GM21786 (cell line): ENCODE measurements at regions not wholly inside any gene's neighbourhood (a gene's known extent, or its start where the extent isn't known, plus 50 kb on each side); places are given as distances from the start of the nearest gene placed in this dataset.
A peak's percentile ranks its signal among the peaks of the same experiment; 100 is the strongest.

Source experiments
- ATAC-seq: cut with Tn5 transposase; IDR thresholded peaks from one replicate; pipeline ENCODE4 v1.9.1; 2021; ENCODE audit not compliant: unreplicated experiment

DNA sequence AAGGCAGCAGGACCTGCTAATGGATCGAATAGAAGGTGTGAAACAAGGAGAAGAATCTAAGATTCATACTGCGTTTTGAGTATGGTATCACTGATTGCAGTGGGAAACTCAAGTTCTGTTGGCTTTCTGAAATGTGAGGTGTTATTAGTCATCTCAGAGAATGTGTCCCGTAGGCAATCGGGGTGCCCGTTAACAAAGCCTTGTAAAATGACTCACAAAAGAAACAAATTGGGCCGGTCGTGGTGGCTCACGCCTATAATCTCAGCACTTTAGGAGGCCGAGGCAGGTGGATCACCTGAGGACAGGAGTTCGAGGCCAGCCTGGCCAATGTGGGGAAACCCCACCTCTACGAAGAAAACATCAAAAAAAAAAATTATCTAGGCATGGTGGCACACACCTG is 118.2 kb upstream of the C7orf33 start:
- no peak for ATAC-seq

DNA sequence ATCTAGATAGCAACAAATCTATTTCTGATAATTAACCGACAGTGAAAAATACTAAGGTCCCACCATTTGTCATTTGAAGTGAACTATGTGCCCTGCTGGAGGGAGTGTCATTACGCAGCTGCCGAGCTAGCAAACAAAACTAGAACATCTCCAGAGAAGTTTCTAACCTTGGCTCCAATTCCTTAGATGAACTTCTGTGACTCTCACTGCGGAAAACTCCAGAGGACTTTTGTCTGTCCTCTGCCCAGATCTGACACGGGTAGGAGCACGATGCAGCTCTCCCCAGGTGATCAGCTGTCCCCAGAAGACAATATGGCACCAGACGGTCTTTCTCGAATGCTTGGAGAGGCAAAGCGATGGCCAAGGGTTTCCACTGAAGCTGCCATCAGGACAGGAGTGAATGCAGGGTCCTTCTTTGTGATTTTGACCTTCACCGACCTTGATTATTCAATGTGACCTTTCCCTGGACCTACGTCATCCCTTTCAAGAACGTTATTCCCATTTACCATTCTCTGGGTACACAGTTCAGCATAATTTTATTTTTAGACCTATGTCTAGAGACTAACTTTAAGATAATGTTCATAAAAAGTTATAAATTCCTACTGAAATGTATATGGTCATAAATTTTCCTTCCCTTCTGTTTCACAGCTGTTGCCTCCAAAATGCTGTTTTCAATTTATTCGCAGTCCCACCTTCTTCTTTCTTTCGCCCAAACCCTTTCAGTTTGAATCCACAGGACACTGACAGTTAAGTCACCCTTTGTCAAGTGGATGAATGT is 116.7 kb upstream of the C7orf33 start:
- no peak for ATAC-seq

GRCh38 chr7:148474481-148475025 is 116.0 kb upstream of the C7orf33 start:
- ATAC-seq, result no peak

DNA sequence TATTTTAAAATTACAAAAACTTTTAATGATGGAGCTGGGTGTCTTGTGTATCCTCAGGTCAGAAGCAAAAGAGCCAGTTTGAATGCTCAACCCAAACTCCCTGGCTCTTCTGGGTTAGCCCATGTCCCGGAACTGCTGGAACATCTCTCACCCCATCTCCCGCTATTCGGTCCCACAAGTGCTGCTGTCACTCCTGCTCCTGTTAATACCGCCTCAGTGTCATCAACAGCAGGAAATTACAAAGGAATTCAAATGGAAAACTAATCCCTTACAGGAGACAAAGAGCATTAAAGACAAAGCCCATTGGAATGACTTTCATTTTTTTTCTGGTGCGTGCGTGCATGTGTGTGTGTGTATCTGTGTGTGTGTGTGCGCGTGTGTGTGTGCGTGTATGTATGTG is 112.0 kb upstream of the C7orf33 start:
- no peak for ATAC-seq

DNA sequence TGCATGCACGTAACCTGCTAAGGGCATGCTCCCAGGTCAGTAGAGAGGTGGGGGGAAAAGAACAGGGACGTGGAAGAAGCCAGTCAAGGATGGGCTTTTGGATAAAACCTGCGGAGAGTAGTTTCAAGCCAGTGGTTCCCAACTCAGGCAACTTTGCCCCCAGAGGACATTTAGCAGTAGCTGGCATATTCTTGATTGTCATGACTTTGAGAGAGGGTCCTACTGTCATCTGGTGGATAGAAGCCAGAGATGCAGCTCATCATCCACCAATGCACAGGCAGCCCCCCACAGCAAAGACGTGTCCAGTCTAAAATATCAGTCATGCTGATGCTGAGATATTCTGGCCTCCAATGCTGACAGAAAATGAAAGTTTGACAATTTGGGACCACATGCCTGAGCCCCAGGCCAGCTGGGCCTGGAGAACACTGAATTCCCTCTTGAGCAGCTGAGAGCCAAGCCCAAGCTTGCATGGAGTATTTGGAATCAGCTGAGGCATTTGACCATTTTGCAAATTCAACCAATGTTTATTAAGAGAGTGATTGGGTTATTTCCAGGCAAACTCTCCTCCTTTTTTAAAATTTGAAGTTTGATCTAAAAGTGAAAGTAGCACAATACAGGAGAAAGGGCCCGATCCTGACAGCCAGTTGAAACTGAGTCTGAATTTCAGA is 110.0 kb upstream of the C7orf33 start:
- no peak for ATAC-seq

DNA sequence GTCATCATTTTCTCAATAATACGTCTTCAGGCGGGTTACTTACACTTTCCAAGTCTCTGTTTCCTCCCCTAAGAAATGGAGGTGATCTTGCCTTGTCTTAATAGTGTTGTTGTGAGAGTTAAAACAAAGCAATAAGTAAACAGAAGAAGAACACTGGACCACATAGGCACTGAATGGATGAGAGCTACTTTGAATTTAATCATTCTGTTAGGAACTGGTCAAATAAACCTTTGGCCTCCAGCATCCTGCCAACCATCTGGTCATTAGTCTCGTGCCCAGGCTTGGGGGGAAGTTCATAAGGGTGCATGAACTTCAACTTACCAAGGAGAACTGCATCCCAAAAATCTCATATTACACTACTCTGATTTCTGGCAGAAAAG is 109.4 kb upstream of the C7orf33 start:
- no peak for ATAC-seq

DNA sequence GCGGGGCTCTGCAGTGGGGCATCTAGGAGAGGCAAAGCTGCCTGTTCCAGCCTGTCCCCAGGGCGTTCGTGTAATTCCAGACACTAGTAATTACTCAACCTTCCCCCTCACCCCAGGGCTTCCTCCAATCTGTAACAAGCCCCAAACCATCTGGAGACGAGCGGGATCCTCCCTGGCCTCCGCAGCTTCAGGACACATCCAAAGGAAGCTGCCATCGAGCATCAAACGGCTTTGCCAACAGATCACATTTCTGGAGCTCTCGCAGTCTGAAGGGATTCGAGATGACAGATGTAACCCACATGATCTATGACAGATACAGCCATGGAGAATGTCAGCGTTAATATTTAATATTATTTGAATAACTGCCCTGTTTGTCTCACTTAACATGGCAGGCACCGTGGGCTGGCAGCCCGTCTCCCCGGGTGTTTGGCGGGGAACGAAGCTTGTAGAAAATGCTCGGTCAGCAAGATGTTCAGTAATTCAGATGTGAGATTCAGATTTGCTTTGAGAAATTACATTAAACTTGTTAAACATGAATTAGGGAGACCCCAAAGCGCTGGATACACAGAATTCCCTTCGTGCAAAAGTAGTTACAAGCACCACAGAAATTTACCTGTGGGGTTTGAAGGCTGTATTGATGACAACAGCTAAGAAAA is 108.5 kb upstream of the C7orf33 start:
- ATAC-seq, result no peak

DNA sequence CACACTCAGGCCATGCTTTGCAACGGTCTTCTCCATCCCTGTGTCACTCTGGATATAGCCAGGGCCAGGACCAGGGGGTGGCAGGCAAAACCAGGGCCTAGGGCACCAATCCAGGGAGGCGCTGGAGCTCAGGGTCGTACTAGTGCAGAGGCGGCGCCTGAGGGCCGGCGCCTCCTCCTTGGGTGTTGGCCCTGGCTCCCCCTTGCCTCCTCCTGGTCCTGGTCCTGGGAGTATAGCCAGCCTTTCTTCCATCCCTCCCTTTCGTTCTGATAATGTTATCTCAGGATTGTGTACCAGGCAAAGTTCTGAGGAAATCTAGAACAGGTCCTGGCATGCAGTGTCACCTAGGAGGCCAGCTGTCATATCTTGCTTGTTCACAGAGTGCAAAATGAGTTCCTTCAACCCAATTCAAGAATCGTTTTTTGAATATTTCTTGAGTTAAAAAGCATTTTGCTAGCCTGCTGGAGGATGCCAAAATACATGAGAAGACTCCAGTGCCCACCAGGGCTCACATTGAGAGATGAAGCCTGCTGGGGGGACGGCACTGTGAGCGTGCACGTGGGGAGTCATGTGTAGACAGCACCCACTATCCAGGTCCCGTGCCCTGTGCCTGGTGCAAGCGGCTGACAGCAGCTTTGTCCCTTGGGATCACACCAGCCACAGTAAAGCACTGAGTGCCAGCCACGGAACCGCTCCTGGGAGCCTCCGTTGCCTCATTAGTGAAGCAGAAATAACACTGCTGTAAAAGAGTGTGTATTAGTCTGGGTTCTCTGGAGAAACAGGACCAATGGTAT is 106.9 kb upstream of the C7orf33 start:
- ATAC-seq, result no peak

DNA sequence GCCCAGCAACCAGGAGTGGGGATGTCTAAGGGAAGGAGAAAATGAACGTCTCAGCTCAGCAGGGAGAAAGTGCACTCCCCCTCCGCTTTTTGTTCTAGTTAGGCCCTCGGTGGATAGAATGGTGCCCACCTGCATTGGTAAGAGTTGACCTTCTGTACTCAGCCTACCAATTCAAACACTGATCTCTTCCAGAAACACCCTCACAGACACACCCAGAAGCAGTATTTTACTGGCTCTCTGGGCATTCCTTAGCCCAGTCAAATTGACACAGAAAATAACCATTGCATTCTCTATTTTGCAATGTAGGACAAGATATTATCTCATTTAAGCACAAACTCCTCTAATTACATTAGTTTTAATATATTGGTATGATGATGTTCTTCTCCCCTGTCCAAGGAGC is 106.1 kb upstream of the C7orf33 start:
- ATAC-seq, result no peak

DNA sequence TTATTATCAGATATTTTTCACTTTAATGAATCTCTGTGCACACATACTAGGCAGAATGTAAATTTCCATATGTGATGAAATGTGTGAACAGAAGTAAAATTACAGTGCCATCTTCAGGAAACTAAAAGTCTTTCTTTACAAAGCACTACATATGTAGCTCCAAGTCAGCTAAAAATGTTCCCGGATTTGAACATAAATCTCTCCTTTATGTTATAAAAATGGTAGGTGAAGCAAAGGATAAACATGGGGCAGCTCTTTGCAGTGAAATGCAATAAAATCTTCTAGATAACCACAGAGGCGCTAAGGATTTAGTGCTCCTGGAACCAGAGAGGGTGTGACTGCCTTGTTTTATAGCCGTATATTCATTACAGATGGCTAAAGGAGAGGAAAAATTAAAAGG is 104.9 kb upstream of the C7orf33 start:
- no peak for ATAC-seq

DNA sequence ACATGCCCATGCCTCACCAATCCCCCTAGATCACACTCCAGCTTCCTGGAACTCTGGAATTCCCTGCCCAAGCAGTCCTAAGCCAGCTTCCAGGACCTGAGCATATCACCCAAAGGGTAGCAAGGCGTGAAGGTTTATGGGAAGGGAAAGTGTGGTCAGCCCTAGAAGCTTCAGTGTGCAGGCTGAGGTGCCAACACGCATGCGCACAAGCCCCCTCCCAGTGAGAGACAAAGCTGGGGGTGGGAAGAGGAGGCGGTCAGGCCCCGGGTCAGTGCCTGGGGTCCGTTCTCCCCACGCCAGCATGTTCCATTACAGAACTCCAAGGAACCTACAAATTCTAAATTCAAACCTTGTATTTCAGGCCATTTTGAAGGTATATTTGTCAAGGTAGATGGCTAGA is 103.6 kb upstream of the C7orf33 start:
- no peak for ATAC-seq

- ATAC-seq, result no peak
Observed at GRCh38 chr7:148487912-148488311, 102.7 kb upstream of the C7orf33 start.

- ATAC-seq, result no peak
Observed at GRCh38 chr7:148489678-148490077, 100.9 kb upstream of the C7orf33 start.

GRCh38 chr7:148492157-148492860 is 98.3 kb upstream of the C7orf33 start:
- no peak for ATAC-seq

- ATAC-seq, result no peak
Observed at GRCh38 chr7:148495605-148496004, 95.0 kb upstream of the C7orf33 start.

GRCh38 chr7:148500978-148501377 is 89.6 kb upstream of the C7orf33 start:
- ATAC-seq, result no peak

- ATAC-seq, result no peak
Observed at GRCh38 chr7:148503900-148504487, 86.6 kb upstream of the C7orf33 start.

DNA sequence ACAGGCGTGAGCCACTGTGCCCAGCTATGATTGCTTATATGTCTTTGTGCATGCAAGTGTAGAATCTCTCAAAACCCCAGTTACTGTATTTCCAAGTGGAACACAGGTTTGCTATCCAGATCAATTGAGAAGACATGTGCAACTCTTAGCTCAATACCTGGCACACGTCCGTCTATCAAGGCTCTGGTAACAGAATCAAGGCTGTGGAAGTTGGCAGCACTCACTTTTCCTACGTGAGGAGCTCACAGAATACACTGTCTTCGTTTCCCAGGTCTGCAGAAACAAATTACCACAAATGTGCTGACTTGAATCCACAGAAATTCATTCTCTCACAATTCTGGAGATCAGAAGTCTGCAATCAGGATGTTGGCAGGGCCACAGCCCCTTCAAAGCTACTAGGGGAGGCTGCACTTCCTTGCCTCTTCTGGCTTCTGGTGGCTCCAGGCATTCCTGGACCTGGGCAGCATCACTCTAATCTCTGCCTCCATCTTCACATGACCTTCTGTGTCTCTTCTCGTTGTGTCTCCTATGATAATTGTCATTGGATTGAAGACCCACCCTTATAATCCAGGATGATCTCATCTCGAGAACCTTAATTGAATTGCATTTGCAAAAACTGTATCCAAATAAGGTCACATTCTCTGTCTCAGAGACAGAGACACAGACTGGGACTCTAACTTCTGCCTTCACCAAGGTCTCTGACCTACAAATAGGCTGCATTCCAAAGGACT is 84.8 kb upstream of the C7orf33 start:
- no peak for ATAC-seq

- peak; percentile 99 for ATAC-seq
Observed at GRCh38 chr7:148507064-148507573, 83.4 kb upstream of the C7orf33 start.
